Neural cell (in vitro differentiated cells): ENCODE measurements at regions not wholly inside any gene's neighbourhood (a gene's known extent, or its start where the extent isn't known, plus 50 kb on each side); places are given as distances from the start of the nearest gene placed in this dataset.

Experiments used
- EP300 ChIP-seq: fragments of 450-650 bp; conservative IDR thresholded peaks from 2 replicates; pipeline ENCODE4 v1.6.1; 2014; ENCODE audit warnings: antibody characterized with exemption, mild to moderate bottlenecking, moderate library complexity; ENCODE audit not compliant: poor library complexity, severe bottlenecking
- EZH2 ChIP-seq: fragments of 200-600, 300-800 bp; shearing (Covaris generic), sonication (generic); IDR thresholded peaks from 2 replicates; pipeline ENCODE4 v1.6.1; 2014; ENCODE audit warnings: antibody characterized with exemption, low read length, borderline replicate concordance, mild to moderate bottlenecking; ENCODE audit not compliant: insufficient read depth, poor library complexity, severe bottlenecking
- MXI1 ChIP-seq: fragments of 450-650 bp; conservative IDR thresholded peaks from 2 replicates; pipeline ENCODE4 v1.6.1; 2014; ENCODE audit warnings: antibody characterized with exemption, mild to moderate bottlenecking; ENCODE audit not compliant: poor library complexity, severe bottlenecking
- POLR2AphosphoS5 ChIP-seq: IDR thresholded peaks from 2 replicates; pipeline ENCODE4 v1.6.1; 2012
- RAD21 ChIP-seq: fragments of 450-650 bp; conservative IDR thresholded peaks from 2 replicates; pipeline ENCODE4 v1.6.1; 2014; ENCODE audit warnings: antibody characterized with exemption, mild to moderate bottlenecking, moderate library complexity
- SMC3 ChIP-seq: fragments of 450-650 bp; conservative IDR thresholded peaks from 2 replicates; pipeline ENCODE4 v1.6.1; 2014; ENCODE audit warnings: antibody characterized with exemption, mild to moderate bottlenecking, moderate library complexity; ENCODE audit not compliant: poor library complexity
- TAF1 ChIP-seq: IDR thresholded peaks from 2 replicates; pipeline ENCODE4 v1.6.1; 2012; ENCODE audit warnings: low read depth
- TF ChIP-seq, protein P1 (sequence below): fragments of 450-650 bp; IDR thresholded peaks from 2 replicates; pipeline ENCODE4 v1.5.1; 2014; ENCODE audit warnings: antibody characterized with exemption, mild to moderate bottlenecking, moderate library complexity; ENCODE audit not compliant: poor library complexity, severe bottlenecking
- TF ChIP-seq, protein P2 (sequence below): IDR thresholded peaks from 2 replicates; pipeline ENCODE4 v1.6.1; 2012; ENCODE audit warnings: borderline replicate concordance

DNA sequence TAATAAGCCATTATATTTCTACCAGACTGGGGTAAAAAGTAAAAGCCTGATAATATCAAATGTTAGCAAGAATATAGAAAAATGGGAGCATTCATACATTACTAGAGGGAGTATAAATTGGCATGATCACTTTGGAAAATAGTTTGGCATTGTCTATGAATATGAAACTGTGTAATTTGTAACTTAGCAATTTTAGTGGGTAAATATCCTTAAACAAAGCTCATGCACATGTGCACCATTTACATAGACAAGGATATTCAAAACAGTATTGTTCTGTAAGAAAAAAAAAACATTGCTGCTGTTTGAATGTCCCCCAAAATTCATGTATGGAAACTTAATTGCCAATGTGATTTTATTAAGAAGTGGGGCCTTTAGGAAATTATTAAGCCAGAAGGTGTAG is 166.4 kb upstream of the SLC27A6 start:
- TF ChIP-seq, protein P1, sequence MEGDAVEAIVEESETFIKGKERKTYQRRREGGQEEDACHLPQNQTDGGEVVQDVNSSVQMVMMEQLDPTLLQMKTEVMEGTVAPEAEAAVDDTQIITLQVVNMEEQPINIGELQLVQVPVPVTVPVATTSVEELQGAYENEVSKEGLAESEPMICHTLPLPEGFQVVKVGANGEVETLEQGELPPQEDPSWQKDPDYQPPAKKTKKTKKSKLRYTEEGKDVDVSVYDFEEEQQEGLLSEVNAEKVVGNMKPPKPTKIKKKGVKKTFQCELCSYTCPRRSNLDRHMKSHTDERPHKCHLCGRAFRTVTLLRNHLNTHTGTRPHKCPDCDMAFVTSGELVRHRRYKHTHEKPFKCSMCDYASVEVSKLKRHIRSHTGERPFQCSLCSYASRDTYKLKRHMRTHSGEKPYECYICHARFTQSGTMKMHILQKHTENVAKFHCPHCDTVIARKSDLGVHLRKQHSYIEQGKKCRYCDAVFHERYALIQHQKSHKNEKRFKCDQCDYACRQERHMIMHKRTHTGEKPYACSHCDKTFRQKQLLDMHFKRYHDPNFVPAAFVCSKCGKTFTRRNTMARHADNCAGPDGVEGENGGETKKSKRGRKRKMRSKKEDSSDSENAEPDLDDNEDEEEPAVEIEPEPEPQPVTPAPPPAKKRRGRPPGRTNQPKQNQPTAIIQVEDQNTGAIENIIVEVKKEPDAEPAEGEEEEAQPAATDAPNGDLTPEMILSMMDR = no peak
- no peak for TF ChIP-seq MXI1
- no peak for TF ChIP-seq POLR2AphosphoS5
- TF ChIP-seq, protein P2, sequence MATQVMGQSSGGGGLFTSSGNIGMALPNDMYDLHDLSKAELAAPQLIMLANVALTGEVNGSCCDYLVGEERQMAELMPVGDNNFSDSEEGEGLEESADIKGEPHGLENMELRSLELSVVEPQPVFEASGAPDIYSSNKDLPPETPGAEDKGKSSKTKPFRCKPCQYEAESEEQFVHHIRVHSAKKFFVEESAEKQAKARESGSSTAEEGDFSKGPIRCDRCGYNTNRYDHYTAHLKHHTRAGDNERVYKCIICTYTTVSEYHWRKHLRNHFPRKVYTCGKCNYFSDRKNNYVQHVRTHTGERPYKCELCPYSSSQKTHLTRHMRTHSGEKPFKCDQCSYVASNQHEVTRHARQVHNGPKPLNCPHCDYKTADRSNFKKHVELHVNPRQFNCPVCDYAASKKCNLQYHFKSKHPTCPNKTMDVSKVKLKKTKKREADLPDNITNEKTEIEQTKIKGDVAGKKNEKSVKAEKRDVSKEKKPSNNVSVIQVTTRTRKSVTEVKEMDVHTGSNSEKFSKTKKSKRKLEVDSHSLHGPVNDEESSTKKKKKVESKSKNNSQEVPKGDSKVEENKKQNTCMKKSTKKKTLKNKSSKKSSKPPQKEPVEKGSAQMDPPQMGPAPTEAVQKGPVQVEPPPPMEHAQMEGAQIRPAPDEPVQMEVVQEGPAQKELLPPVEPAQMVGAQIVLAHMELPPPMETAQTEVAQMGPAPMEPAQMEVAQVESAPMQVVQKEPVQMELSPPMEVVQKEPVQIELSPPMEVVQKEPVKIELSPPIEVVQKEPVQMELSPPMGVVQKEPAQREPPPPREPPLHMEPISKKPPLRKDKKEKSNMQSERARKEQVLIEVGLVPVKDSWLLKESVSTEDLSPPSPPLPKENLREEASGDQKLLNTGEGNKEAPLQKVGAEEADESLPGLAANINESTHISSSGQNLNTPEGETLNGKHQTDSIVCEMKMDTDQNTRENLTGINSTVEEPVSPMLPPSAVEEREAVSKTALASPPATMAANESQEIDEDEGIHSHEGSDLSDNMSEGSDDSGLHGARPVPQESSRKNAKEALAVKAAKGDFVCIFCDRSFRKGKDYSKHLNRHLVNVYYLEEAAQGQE = no peak
- no peak for TF ChIP-seq EZH2
- no peak for TF ChIP-seq TAF1
- TF ChIP-seq RAD21 = no peak
- TF ChIP-seq SMC3 = no peak
- TF ChIP-seq EP300 = no peak
